Astrocyte (in vitro differentiated cells and primary cell): ENCODE measurements at regions not wholly inside any gene's neighbourhood (a gene's known extent, or its start where the extent isn't known, plus 50 kb on each side); places are given as distances from the start of the nearest gene placed in this dataset.

Experiments used
- DNase-seq: peaks from one replicate; pipeline ENCODE4 v3.0.0-alpha.2; 2010; ENCODE audit warnings: low read depth
- FAIRE-seq: peaks from 2 replicates; lab custom pipeline; 2011; peaks lifted over from hg19 to GRCh38; lab: Jason Lieb, UNC
- H2AFZ ChIP-seq: 2 replicates; pipeline ENCODE4 v1.6.0; 2012; ENCODE audit warnings: low read depth, low read length, inconsistent platforms
- H3K27ac ChIP-seq: 2 replicates; pipeline ENCODE4 v1.5.1; 2011; ENCODE audit warnings: low read depth, low read length, inconsistent platforms
- H3K27me3 ChIP-seq: 2 replicates; pipeline ENCODE4 v1.6.0; 2011; ENCODE audit warnings: low read length, inconsistent platforms; ENCODE audit not compliant: insufficient read depth
- H3K36me3 ChIP-seq: 2 replicates; pipeline ENCODE4 v1.5.1; 2011; ENCODE audit warnings: low read length, inconsistent platforms; ENCODE audit not compliant: insufficient read depth
- H3K4me1 ChIP-seq: 2 replicates; pipeline ENCODE4 v1.5.1; 2011; ENCODE audit warnings: low read length, inconsistent platforms; ENCODE audit not compliant: insufficient read depth
- H3K4me2 ChIP-seq: 2 replicates; pipeline ENCODE4 v1.6.0; 2012; ENCODE audit warnings: low read length, inconsistent platforms
- H3K4me3 ChIP-seq: 2 replicates; pipeline ENCODE4 v1.5.1; 2011; ENCODE audit warnings: low read depth, mild to moderate bottlenecking, low read length, inconsistent platforms; ENCODE audit not compliant: insufficient read depth
- H3K79me2 ChIP-seq: 2 replicates; pipeline ENCODE4 v1.6.0; 2012; ENCODE audit warnings: mild to moderate bottlenecking, low read length, inconsistent platforms; ENCODE audit not compliant: insufficient read depth
- H3K9ac ChIP-seq: 2 replicates; pipeline ENCODE4 v1.6.0; 2012; ENCODE audit warnings: mild to moderate bottlenecking, low read length, inconsistent platforms
- H3K9me3 ChIP-seq: 2 replicates; pipeline ENCODE4 v1.5.1; 2012; ENCODE audit warnings: low read depth, mild to moderate bottlenecking, low read length, inconsistent platforms; ENCODE audit not compliant: insufficient read depth
- H4K20me1 ChIP-seq: 2 replicates; pipeline ENCODE4 v1.6.0; 2012; ENCODE audit warnings: low read length, inconsistent platforms; ENCODE audit not compliant: insufficient read depth
- H3K27ac Mint-ChIP-seq: one replicate; pipeline ENCODE4 v1.8.0; 2021; ENCODE audit warnings: mild to moderate bottlenecking, mixed read lengths; ENCODE audit not compliant: unreplicated experiment
- H3K27me3 Mint-ChIP-seq: one replicate; pipeline ENCODE4 v1.8.0; 2021; ENCODE audit warnings: low read depth, mixed read lengths; ENCODE audit not compliant: unreplicated experiment
- H3K36me3 Mint-ChIP-seq: one replicate; pipeline ENCODE4 v1.8.0; 2021; ENCODE audit warnings: low read depth, mixed read lengths; ENCODE audit not compliant: unreplicated experiment
- H3K4me1 Mint-ChIP-seq: one replicate; pipeline ENCODE4 v1.8.0; 2021; ENCODE audit warnings: low read depth, mixed read lengths; ENCODE audit not compliant: unreplicated experiment
- H3K4me3 Mint-ChIP-seq: one replicate; pipeline ENCODE4 v1.8.0; 2021; ENCODE audit warnings: mild to moderate bottlenecking, moderate library complexity, mixed read lengths; ENCODE audit not compliant: unreplicated experiment
- H3K9me3 Mint-ChIP-seq: one replicate; pipeline ENCODE4 v1.8.0; 2021; ENCODE audit warnings: mild to moderate bottlenecking, mixed read lengths; ENCODE audit not compliant: unreplicated experiment
- EZH2 ChIP-seq: IDR thresholded peaks from 2 replicates; pipeline ENCODE4 v1.6.1; 2012; ENCODE audit warnings: mild to moderate bottlenecking, low read length, inconsistent platforms; ENCODE audit not compliant: insufficient read depth
- TF ChIP-seq, protein P1 (sequence below): IDR thresholded peaks from 2 replicates; pipeline ENCODE4 v1.5.1; 2011; ENCODE audit warnings: low read depth, mild to moderate bottlenecking, inconsistent platforms, low read length, moderate library complexity; ENCODE audit not compliant: insufficient read depth

DNA sequence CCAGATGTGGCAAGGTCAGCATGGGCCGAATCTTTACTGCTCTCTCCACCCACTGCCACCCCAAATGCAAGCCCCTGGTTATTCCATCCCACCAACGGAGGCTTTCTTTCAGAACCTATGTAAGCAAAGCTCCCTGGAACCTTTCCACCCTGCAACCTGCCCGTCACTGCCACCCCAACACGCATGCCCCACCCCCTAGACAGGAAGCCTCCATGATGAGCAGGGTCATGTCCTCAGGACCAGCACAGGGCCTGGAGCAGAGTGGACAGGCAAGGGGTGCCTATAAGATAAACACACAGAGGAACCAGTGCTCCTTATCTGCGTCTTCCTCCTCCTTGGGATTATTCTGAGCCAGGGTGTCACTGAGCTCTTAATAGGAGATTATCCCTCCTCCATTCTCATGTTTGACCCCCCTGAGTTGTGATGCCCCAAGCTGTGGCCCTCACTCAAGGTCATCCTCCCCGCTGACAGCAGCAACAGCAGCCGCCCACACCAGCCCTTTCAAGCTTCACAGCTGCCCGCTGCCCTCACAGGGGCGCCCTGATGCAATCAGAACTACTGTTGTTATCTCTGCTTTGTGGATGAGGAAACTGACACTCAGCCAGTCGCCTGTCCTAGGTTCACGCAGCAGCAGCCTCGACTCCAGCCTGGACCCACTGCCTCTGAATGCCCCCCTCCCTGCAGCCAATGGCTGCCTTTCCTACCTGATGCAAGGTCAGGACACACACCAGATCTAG is 647.3 kb downstream of the TBC1D22A start:
- H3K27me3 Mint-ChIP-seq, result no peaks in the 10 kb centered on the region
- Histone ChIP-seq H3K4me3 (no peak overlapping the region), H3K36me3 (no peaks in the 10 kb centered on the region), H3K9me3 (no peaks in the 10 kb centered on the region), H3K79me2 (no peaks in the 10 kb centered on the region), H3K27me3 (no peaks in the 10 kb centered on the region), H4K20me1 (no peaks in the 10 kb centered on the region), H3K4me2 (no peak overlapping the region), H3K4me1 (no peaks in the 10 kb centered on the region), H3K9ac (no peak overlapping the region), H2AFZ (no peak overlapping the region), H3K27ac (no peak overlapping the region)
- H3K4me3 Mint-ChIP-seq, result no peak overlapping the region
- peaks cover 2% of the 10 kb centered on the region for H3K36me3 Mint-ChIP-seq
- peaks cover 20% of the 10 kb centered on the region for H3K9me3 Mint-ChIP-seq
- FAIRE-seq (no peak), DNase-seq (no peak)
- no peak for TF ChIP-seq EZH2
- TF ChIP-seq, protein P1, sequence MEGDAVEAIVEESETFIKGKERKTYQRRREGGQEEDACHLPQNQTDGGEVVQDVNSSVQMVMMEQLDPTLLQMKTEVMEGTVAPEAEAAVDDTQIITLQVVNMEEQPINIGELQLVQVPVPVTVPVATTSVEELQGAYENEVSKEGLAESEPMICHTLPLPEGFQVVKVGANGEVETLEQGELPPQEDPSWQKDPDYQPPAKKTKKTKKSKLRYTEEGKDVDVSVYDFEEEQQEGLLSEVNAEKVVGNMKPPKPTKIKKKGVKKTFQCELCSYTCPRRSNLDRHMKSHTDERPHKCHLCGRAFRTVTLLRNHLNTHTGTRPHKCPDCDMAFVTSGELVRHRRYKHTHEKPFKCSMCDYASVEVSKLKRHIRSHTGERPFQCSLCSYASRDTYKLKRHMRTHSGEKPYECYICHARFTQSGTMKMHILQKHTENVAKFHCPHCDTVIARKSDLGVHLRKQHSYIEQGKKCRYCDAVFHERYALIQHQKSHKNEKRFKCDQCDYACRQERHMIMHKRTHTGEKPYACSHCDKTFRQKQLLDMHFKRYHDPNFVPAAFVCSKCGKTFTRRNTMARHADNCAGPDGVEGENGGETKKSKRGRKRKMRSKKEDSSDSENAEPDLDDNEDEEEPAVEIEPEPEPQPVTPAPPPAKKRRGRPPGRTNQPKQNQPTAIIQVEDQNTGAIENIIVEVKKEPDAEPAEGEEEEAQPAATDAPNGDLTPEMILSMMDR, result no peak
- H3K27ac Mint-ChIP-seq, result no peak overlapping the region
- no peaks in the 10 kb centered on the region for H3K4me1 Mint-ChIP-seq

DNA sequence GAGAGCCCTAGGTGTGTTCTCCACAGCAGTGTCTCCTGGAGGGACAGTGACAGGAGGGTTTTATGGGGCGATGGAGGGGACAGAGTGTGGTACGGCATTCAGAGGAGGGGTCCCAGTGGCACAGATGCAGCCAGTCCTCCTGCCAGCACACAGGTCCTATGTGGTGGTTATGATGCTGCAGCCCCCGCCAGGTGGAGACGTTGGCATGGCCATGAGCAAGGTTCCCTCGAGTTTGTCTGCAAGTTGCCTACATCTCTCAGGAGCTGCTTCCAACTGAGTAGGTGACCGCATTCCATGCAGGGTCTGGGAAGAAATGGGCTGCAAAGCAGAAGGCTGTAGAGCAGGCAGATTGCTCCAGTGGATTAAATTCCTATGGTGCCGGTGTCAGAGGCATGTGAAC is 646.0 kb downstream of the TBC1D22A start:
- H3K4me2 ChIP-seq, result no peak overlapping the region
- Mint-ChIP-seq H3K27ac (no peak overlapping the region), H3K4me1 (no peaks in the 10 kb centered on the region), H3K4me3 (no peak overlapping the region), H3K9me3 (peaks cover 24% of the 10 kb centered on the region), H3K36me3 (peaks cover 2% of the 10 kb centered on the region), H3K27me3 (no peaks in the 10 kb centered on the region)
- H3K9me3 ChIP-seq, result no peaks in the 10 kb centered on the region
- TF ChIP-seq, protein P1, result no peak
- TF ChIP-seq EZH2, result no peak
- no peak overlapping the region for H3K27ac ChIP-seq
- no peaks in the 10 kb centered on the region for H3K27me3 ChIP-seq
- no peaks in the 10 kb centered on the region for H3K36me3 ChIP-seq
- no peaks in the 10 kb centered on the region for H3K79me2 ChIP-seq
- no peak for DNase-seq
- H3K9ac ChIP-seq, result no peak overlapping the region
- H4K20me1 ChIP-seq, result no peaks in the 10 kb centered on the region
- no peak overlapping the region for H3K4me3 ChIP-seq
- no peaks in the 10 kb centered on the region for H3K4me1 ChIP-seq
- H2AFZ ChIP-seq, result no peak overlapping the region
- no peak for FAIRE-seq

DNA sequence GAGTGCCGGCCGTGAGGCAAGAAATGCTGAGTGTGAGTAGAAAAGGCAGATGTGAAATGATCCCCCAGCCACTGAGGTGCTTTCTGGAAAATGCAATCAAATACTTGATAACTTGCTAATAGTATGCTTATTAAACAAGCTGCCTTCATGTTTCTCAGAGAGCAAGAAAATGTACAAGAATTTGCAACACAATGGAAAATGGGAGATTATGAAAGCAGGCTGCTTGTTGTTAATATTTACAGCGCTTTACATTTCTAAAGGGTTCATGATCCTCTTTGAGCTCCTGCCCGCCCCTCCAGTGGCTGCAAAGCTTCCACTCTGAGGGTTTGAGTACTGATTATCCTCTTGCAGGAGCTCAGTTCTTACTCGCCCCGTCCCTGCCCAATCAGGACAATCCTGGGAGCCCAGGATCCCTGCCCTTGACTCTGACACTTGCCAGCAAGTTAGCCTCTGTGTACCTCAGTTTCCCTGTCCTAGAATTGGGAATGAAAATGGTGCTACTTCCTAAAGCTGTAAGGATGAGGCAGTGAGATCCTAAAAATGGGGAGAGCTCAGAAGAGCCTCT is 645.1 kb downstream of the TBC1D22A start:
- H3K4me3 ChIP-seq, result no peak overlapping the region
- no peak overlapping the region for H3K9ac ChIP-seq
- Mint-ChIP-seq H3K9me3 (peaks cover 29% of the 10 kb centered on the region), H3K4me3 (no peak overlapping the region), H3K27me3 (no peaks in the 10 kb centered on the region), H3K4me1 (no peaks in the 10 kb centered on the region), H3K36me3 (peaks cover 2% of the 10 kb centered on the region), H3K27ac (no peak overlapping the region)
- no peaks in the 10 kb centered on the region for H3K36me3 ChIP-seq
- H3K9me3 ChIP-seq, result no peaks in the 10 kb centered on the region
- no peaks in the 10 kb centered on the region for H4K20me1 ChIP-seq
- H3K79me2 ChIP-seq, result no peaks in the 10 kb centered on the region
- DNase-seq, result no peak
- FAIRE-seq, result no peak
- no peak overlapping the region for H2AFZ ChIP-seq
- TF ChIP-seq EZH2, result no peak
- TF ChIP-seq, protein P1, result no peak
- H3K4me2 ChIP-seq, result no peak overlapping the region
- no peaks in the 10 kb centered on the region for H3K4me1 ChIP-seq
- H3K27me3 ChIP-seq, result no peaks in the 10 kb centered on the region
- H3K27ac ChIP-seq, result no peak overlapping the region
